HCT116 (cell line): ENCODE measurements at regions not wholly inside any gene's neighbourhood (a gene's known extent, or its start where the extent isn't known, plus 50 kb on each side); places are given as distances from the start of the nearest gene placed in this dataset.

ENCODE experiments used
- ATAC-seq: fragments of 200-7000 bp; cut with Tn5 transposase; 2 replicates; pipeline ENCODE4 v1.9.1; 2020; ENCODE audit warnings: mild to moderate bottlenecking, moderate library complexity
- BruUV-seq: library from RNA; stranded (reverse); fragments of 400-500 nt; replicated peaks from 2 replicates; lab custom pipeline; 2021; lab: Mats Ljungman, UMichigan
- CTCF ChIA-PET: fragments of 300-600 bp; sonication (Branson Sonifier 250); formaldehyde crosslinking; loops from one replicate; lab custom pipeline; 2021; ENCODE audit warnings: antibody characterized with exemption; lab: Charles Lee
- POLR2A ChIA-PET: fragments of 300-600, 350-600 bp; sonication (Branson Sonifier 250); formaldehyde crosslinking; loops from one replicate; lab custom pipeline; 2021; ENCODE audit warnings: antibody characterized with exemption; lab: Charles Lee
- RAD21 ChIA-PET, 2 experiments: fragments of 300-600 bp; sonication (Branson Sonifier 250); formaldehyde crosslinking; loops; one replicate each; lab custom pipeline; 2023; ENCODE audit warnings: low total read pairs in 2 of 2; ENCODE audit not compliant: uncharacterized antibody in 2 of 2, unreplicated experiment in 2 of 2, low non-redundant PET in 1 of 2; lab: Charles Lee
- DNase-seq: peaks from one replicate; pipeline ENCODE4 v3.0.0-alpha.2; 2010; ENCODE audit warnings: low read depth, low spot score
- H2AFZ ChIP-seq: fragments of 200-600 bp; shearing (Covaris generic), sonication (generic); 2 replicates; pipeline ENCODE4 v1.6.1; 2017; ENCODE audit warnings: low read depth, mixed run types, mixed read lengths, antibody characterized with exemption, low read length; ENCODE audit not compliant: poor library complexity, severe bottlenecking
- H3K27ac ChIP-seq: 2 replicates; pipeline ENCODE4 v1.5.1; 2012; ENCODE audit warnings: low read depth, low read length
- H3K27me3 ChIP-seq: fragments of 200-600 bp; sonication (generic); 2 replicates; pipeline ENCODE4 v1.6.1; 2016; ENCODE audit warnings: mixed run types, low read length, mixed read lengths; ENCODE audit not compliant: insufficient read depth
- H3K36me3 ChIP-seq, 2 experiments: fragments of 200-500 bp in 1 of 2; fragments of 200-600 bp in 1 of 2; sonication (Bioruptor generic) in 1 of 2; sonication (generic) in 1 of 2; 2 replicates each; pipeline versions ENCODE4 v1.5.1 to v1.6.1; 2014 to 2016; ENCODE audit warnings: low read length in 2 of 2, inconsistent platforms in 1 of 2, mixed read lengths in 1 of 2, mixed run types in 1 of 2; ENCODE audit not compliant: insufficient read depth in 2 of 2, control insufficient read depth in 1 of 2
- H3K4me1 ChIP-seq, 2 experiments: fragments of 200-600 bp in 1 of 2; sonication (generic) in 1 of 2; 2 replicates each; pipeline versions ENCODE4 v1.5.1 to v1.6.1; 2012 to 2017; ENCODE audit warnings: low read length in 2 of 2, inconsistent platforms in 1 of 2, mild to moderate bottlenecking in 1 of 2, mixed read lengths in 1 of 2, mixed run types in 1 of 2, moderate library complexity in 1 of 2; ENCODE audit not compliant: insufficient read depth in 2 of 2, control insufficient read depth in 1 of 2
- H3K4me2 ChIP-seq: fragments of 200-600 bp; sonication (generic); 2 replicates; pipeline ENCODE4 v1.6.1; 2017; ENCODE audit warnings: mixed run types, low read length, mixed read lengths
- H3K4me3 ChIP-seq, 2 experiments: fragments of 200-600 bp in 1 of 2; sonication (generic) in 1 of 2; replicated peaks in 1 of 2; 2 replicates each; pipeline ENCODE4 v1.5.1; 2011 to 2016; ENCODE audit warnings: low read length in 2 of 2, control low read depth in 1 of 2, low read depth in 1 of 2, mild to moderate bottlenecking in 1 of 2, mixed read lengths in 1 of 2, mixed run types in 1 of 2
- H3K79me2 ChIP-seq: fragments of 200-600 bp; sonication (generic); 2 replicates; pipeline ENCODE4 v1.6.1; 2017; ENCODE audit warnings: mild to moderate bottlenecking, mixed run types, low read length, moderate library complexity, mixed read lengths; ENCODE audit not compliant: insufficient read depth
- H3K9ac ChIP-seq: fragments of 200-600 bp; sonication (generic); 2 replicates; pipeline ENCODE4 v1.6.1; 2016; ENCODE audit warnings: low read length, mixed read lengths
- H3K9me2 ChIP-seq: fragments of 200-600 bp; sonication (generic), shearing (Covaris generic); 2 replicates; pipeline ENCODE4 v1.6.1; 2017; ENCODE audit warnings: mixed run types, mild to moderate bottlenecking, moderate library complexity; ENCODE audit not compliant: insufficient read depth
- H3K9me3 ChIP-seq, 2 experiments: fragments of 200-500 bp in 1 of 2; fragments of 200-600 bp in 1 of 2; sonication (Bioruptor generic) in 1 of 2; sonication (generic) in 1 of 2; 2 replicates each; pipeline ENCODE4 v1.6.1; 2014 to 2017; ENCODE audit warnings: low read length in 2 of 2, mixed read lengths in 2 of 2, inconsistent platforms in 1 of 2, low read depth in 1 of 2, mild to moderate bottlenecking in 1 of 2, mixed run types in 1 of 2, moderate library complexity in 1 of 2; ENCODE audit not compliant: control insufficient read depth in 1 of 2, insufficient read depth in 1 of 2
- H4K20me1 ChIP-seq: fragments of 200-600 bp; sonication (generic), shearing (Covaris generic); 2 replicates; pipeline ENCODE4 v1.6.1; 2017; ENCODE audit warnings: mixed run types, mild to moderate bottlenecking, moderate library complexity; ENCODE audit not compliant: insufficient read depth
- ELF1 ChIP-seq: IDR thresholded peaks from 2 replicates; pipeline ENCODE4 v1.6.1; 2012; ENCODE audit warnings: low read depth, borderline replicate concordance
- FOSL1 ChIP-seq: IDR thresholded peaks from 2 replicates; pipeline ENCODE4 v1.6.1; 2012; ENCODE audit warnings: low read depth
- JUND ChIP-seq: IDR thresholded peaks from 2 replicates; pipeline ENCODE4 v1.6.1; 2012
- RAD21 ChIP-seq: IDR thresholded peaks from 2 replicates; pipeline ENCODE4 v1.6.1; 2012; ENCODE audit warnings: low read depth, mild to moderate bottlenecking
- TCF7L2 ChIP-seq: IDR thresholded peaks from 2 replicates; pipeline ENCODE4 v1.7.0; 2011; ENCODE audit warnings: borderline replicate concordance, inconsistent platforms; ENCODE audit not compliant: insufficient read depth, insufficient read length; ENCODE audit errors: extremely low read depth
- YY1 ChIP-seq: IDR thresholded peaks from 2 replicates; pipeline ENCODE4 v1.6.1; 2011; ENCODE audit warnings: low read length, low read depth, moderate library complexity, mild to moderate bottlenecking; ENCODE audit not compliant: insufficient replicate concordance; ENCODE audit errors: extremely low read depth
- ZBTB33 ChIP-seq: IDR thresholded peaks from 2 replicates; pipeline ENCODE4 v1.6.1; 2011; ENCODE audit warnings: mild to moderate bottlenecking, low read length, moderate library complexity; ENCODE audit not compliant: insufficient replicate concordance; ENCODE audit errors: extremely low read depth
- ZNF274 ChIP-seq: fragments of 200-500 bp; sonication (Bioruptor generic); IDR thresholded peaks from 2 replicates; pipeline ENCODE4 v1.6.1; 2014; ENCODE audit warnings: mild to moderate bottlenecking, low read depth, low read length, inconsistent platforms
- intact Hi-C: fragments of 100-400 bp; cut with micrococcal nuclease; formaldehyde crosslinking; loops from 2 replicates; pipeline ENCODE4 v1.10.0; 2022
- TF ChIP-seq, protein P1 (sequence below), 3 experiments: fragments of 200-600 bp in 1 of 3; sonication (generic) in 1 of 3; IDR thresholded peaks in 2 of 3; conservative IDR thresholded peaks in 1 of 3; 2 replicates each; pipeline ENCODE4 v1.5.1; 2012 to 2017; ENCODE audit warnings: low read depth in 2 of 3, low read length in 2 of 3, antibody characterized with exemption in 1 of 3, borderline replicate concordance in 1 of 3, control low read depth in 1 of 3, mild to moderate bottlenecking in 1 of 3, mixed read lengths in 1 of 3, mixed run types in 1 of 3, moderate library complexity in 1 of 3; ENCODE audit not compliant: insufficient read depth in 1 of 3
- TF ChIP-seq, protein P2 (sequence below): IDR thresholded peaks from 2 replicates; pipeline ENCODE4 v1.6.1; 2012; ENCODE audit warnings: low read depth
- TF ChIP-seq, protein P3 (sequence below): IDR thresholded peaks from 2 replicates; pipeline ENCODE4 v1.6.1; 2012

- Histone ChIP-seq H3K79me2 (no peaks in the 10 kb centered on the region), H3K27ac (no peak overlapping the region), H3K27me3 (no peaks in the 10 kb centered on the region), H3K4me2 (no peak overlapping the region), H2AFZ (no peak overlapping the region), H4K20me1 (no peaks in the 10 kb centered on the region), H3K9me3 (no peaks in the 10 kb centered on the region), H3K4me3 (no peak overlapping the region), H3K9ac (no peak overlapping the region), H3K9me2 (no peaks in the 10 kb centered on the region), H3K36me3 (no peaks in the 10 kb centered on the region), H3K4me1 (0 out of 4 replicates have a peak, but pooled peaks cover 0 to 3% of the 10 kb centered on the region in 2 experiments)
- ChIA-PET POLR2A (interaction anchor here (1.7 kb wide), 1 partner anchor 10 kb away, joined by 3 read pairs; no protein-coding TSS in a partner anchor), RAD21 (no interaction called here), CTCF (no interaction called here)
- DNase-seq (no peak), ATAC-seq (no peak)
- TF ChIP-seq FOSL1 (no peak), JUND (no peak), ELF1 (no peak), RAD21 (no peak)
- TF ChIP-seq, protein P1, sequence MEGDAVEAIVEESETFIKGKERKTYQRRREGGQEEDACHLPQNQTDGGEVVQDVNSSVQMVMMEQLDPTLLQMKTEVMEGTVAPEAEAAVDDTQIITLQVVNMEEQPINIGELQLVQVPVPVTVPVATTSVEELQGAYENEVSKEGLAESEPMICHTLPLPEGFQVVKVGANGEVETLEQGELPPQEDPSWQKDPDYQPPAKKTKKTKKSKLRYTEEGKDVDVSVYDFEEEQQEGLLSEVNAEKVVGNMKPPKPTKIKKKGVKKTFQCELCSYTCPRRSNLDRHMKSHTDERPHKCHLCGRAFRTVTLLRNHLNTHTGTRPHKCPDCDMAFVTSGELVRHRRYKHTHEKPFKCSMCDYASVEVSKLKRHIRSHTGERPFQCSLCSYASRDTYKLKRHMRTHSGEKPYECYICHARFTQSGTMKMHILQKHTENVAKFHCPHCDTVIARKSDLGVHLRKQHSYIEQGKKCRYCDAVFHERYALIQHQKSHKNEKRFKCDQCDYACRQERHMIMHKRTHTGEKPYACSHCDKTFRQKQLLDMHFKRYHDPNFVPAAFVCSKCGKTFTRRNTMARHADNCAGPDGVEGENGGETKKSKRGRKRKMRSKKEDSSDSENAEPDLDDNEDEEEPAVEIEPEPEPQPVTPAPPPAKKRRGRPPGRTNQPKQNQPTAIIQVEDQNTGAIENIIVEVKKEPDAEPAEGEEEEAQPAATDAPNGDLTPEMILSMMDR (IDR thresholded peaks at IDR 0.05 in 2 of 3, conservative IDR thresholded peaks at IDR 0.05 in 1 of 3; ENCODE audit: borderline replicate concordance in 1 of 3, insufficient read depth in 1 of 3, low read depth in 2 of 3, low read length in 2 of 3): no peak
- intact Hi-C loops: no loop called here
- BruUV-seq: no TSS peak
These were observed 164.9 kb upstream of the PAPPA start for GRCh38 chr9:115988701-115989100.

DNA sequence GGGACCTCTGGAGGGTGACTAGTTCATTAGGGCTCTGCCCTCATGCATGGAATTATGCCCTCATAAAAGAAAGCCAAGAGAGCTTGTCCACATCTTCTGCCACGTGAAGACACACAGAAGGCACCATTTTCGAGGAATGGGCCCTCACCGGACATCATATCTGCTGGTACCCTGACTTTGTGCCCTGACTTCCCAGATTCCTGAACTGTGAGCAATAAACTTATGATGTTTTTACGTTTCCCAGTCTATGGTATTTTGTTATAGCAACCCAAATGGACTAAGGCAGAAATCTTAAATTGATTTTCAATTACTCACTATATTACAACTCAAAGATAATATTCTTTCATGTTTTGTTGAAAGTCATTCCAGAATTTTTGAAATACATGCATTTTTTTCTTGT is 163.8 kb upstream of the PAPPA start:
- Histone ChIP-seq H2AFZ (no peak overlapping the region), H3K4me3 (no peak overlapping the region), H3K4me1 (0 out of 4 replicates have a peak, but pooled peaks cover 0 to 3% of the 10 kb centered on the region in 2 experiments), H4K20me1 (no peaks in the 10 kb centered on the region), H3K79me2 (no peaks in the 10 kb centered on the region), H3K27me3 (no peaks in the 10 kb centered on the region), H3K9ac (no peak overlapping the region), H3K9me2 (no peaks in the 10 kb centered on the region; the same call in 1 of the 2 replicates), H3K36me3 (no peaks in the 10 kb centered on the region), H3K4me2 (no peak overlapping the region), H3K27ac (no peak overlapping the region), H3K9me3 (no peaks in the 10 kb centered on the region)
- no TSS peak for BruUV-seq
- no peak for DNase-seq
- intact Hi-C loops: no loop called here
- CTCF ChIA-PET: no interaction called here
- ATAC-seq: no peak
- POLR2A ChIA-PET: interaction anchor here (1.7 kb wide), 1 partner anchor 9 kb away, joined by 3 read pairs; no protein-coding TSS in a partner anchor
- RAD21 ChIA-PET: no interaction called here
- TF ChIP-seq ZNF274: no peak
- TF ChIP-seq, protein P2, sequence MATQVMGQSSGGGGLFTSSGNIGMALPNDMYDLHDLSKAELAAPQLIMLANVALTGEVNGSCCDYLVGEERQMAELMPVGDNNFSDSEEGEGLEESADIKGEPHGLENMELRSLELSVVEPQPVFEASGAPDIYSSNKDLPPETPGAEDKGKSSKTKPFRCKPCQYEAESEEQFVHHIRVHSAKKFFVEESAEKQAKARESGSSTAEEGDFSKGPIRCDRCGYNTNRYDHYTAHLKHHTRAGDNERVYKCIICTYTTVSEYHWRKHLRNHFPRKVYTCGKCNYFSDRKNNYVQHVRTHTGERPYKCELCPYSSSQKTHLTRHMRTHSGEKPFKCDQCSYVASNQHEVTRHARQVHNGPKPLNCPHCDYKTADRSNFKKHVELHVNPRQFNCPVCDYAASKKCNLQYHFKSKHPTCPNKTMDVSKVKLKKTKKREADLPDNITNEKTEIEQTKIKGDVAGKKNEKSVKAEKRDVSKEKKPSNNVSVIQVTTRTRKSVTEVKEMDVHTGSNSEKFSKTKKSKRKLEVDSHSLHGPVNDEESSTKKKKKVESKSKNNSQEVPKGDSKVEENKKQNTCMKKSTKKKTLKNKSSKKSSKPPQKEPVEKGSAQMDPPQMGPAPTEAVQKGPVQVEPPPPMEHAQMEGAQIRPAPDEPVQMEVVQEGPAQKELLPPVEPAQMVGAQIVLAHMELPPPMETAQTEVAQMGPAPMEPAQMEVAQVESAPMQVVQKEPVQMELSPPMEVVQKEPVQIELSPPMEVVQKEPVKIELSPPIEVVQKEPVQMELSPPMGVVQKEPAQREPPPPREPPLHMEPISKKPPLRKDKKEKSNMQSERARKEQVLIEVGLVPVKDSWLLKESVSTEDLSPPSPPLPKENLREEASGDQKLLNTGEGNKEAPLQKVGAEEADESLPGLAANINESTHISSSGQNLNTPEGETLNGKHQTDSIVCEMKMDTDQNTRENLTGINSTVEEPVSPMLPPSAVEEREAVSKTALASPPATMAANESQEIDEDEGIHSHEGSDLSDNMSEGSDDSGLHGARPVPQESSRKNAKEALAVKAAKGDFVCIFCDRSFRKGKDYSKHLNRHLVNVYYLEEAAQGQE: no peak
- no peak for TF ChIP-seq FOSL1
- TF ChIP-seq, protein P3, sequence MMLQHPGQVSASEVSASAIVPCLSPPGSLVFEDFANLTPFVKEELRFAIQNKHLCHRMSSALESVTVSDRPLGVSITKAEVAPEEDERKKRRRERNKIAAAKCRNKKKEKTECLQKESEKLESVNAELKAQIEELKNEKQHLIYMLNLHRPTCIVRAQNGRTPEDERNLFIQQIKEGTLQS: no peak
- no peak for TF ChIP-seq YY1
- no peak for TF ChIP-seq TCF7L2
- no peak for TF ChIP-seq ZBTB33
